Hepatocyte (in vitro differentiated cells): ENCODE measurements at regions not wholly inside any gene's neighbourhood (a gene's known extent, or its start where the extent isn't known, plus 50 kb on each side); places are given as distances from the start of the nearest gene placed in this dataset.

Experiments used
- DNase-seq: peaks from one replicate; pipeline ENCODE4 v3.0.0-alpha.2; 2016; ENCODE audit warnings: low spot score
- H2AFZ ChIP-seq: fragments of 200-600 bp; sonication (generic); 2 replicates; pipeline ENCODE4 v1.6.0; 2016; ENCODE audit warnings: antibody characterized with exemption, mild to moderate bottlenecking
- H3K27ac ChIP-seq: fragments of 200-600 bp; sonication (generic); 2 replicates; pipeline ENCODE4 v1.5.1; 2016; ENCODE audit warnings: mild to moderate bottlenecking
- H3K27me3 ChIP-seq: fragments of 200-600 bp; sonication (generic); 2 replicates; pipeline ENCODE4 v1.6.1; 2016
- H3K36me3 ChIP-seq: fragments of 200-600 bp; sonication (generic); replicated peaks from 2 replicates; pipeline ENCODE4 v1.5.1; 2016; ENCODE audit warnings: low read depth; ENCODE audit not compliant: insufficient read depth
- H3K4me1 ChIP-seq: fragments of 200-600 bp; sonication (generic); 2 replicates; pipeline ENCODE4 v1.5.1; 2016; ENCODE audit warnings: mild to moderate bottlenecking, moderate library complexity; ENCODE audit not compliant: insufficient read depth
- H3K4me2 ChIP-seq: fragments of 200-600 bp; sonication (generic); 2 replicates; pipeline ENCODE4 v1.6.0; 2016
- H3K4me3 ChIP-seq: fragments of 200-600 bp; sonication (generic); 2 replicates; pipeline ENCODE4 v1.5.1; 2016; ENCODE audit warnings: mild to moderate bottlenecking
- H3K79me2 ChIP-seq: fragments of 200-600 bp; sonication (generic); 2 replicates; pipeline ENCODE4 v1.6.0; 2017; ENCODE audit warnings: mild to moderate bottlenecking
- H3K9me2 ChIP-seq: fragments of 200-600 bp; sonication (generic); replicated peaks from 2 replicates; pipeline ENCODE4 v1.6.0; 2017; ENCODE audit warnings: mild to moderate bottlenecking; ENCODE audit not compliant: insufficient read depth
- H3K9me3 ChIP-seq: fragments of 200-600 bp; sonication (generic); 2 replicates; pipeline ENCODE4 v1.5.1; 2016; ENCODE audit warnings: low read depth, mild to moderate bottlenecking
- H4K20me1 ChIP-seq: fragments of 200-600 bp; sonication (generic); 2 replicates; pipeline ENCODE4 v1.6.0; 2016; ENCODE audit warnings: mild to moderate bottlenecking; ENCODE audit not compliant: insufficient read depth, poor library complexity, severe bottlenecking
- CTCF ChIP-seq: fragments of 200-600 bp; sonication (generic); IDR thresholded peaks from 2 replicates; pipeline ENCODE4 v1.5.1; 2016; ENCODE audit warnings: antibody characterized with exemption, mild to moderate bottlenecking; ENCODE audit not compliant: poor library complexity
- EZH2 ChIP-seq: fragments of 200-600 bp; sonication (generic); IDR thresholded peaks from 2 replicates; pipeline ENCODE4 v1.6.1; 2016; ENCODE audit warnings: antibody characterized with exemption, mild to moderate bottlenecking, borderline replicate concordance
- EZH2phosphoT487 ChIP-seq: fragments of 200-600 bp; sonication (generic); IDR thresholded peaks from one replicate; pipeline ENCODE4 v1.6.1; 2018; ENCODE audit warnings: antibody characterized with exemption, mild to moderate bottlenecking, low read depth, moderate library complexity; ENCODE audit not compliant: unreplicated experiment, severe bottlenecking
- WGBS: methylation state at CpG from one replicate; pipeline ENCODE4 v1.1.6; 2016; ENCODE audit warnings: low lambda C conversion rate; ENCODE audit errors: missing lambda C conversion rate; 5-methylcytosine and 5-hydroxymethylcytosine counted together

- TF ChIP-seq EZH2 (no peak), CTCF (no peak), EZH2phosphoT487 (no peak)
- peak; percentile 8 for DNase-seq
- Histone ChIP-seq H3K27ac (peak overlapping the region; percentile 39), H3K36me3 (no peaks in the 10 kb centered on the region), H3K9me3 (no peaks in the 10 kb centered on the region), H3K9me2 (no peaks in the 10 kb centered on the region), H3K4me3 (peak overlapping the region; percentile 5), H3K4me2 (peak overlapping the region; percentile 70), H3K79me2 (no peaks in the 10 kb centered on the region), H3K4me1 (no peaks in the 10 kb centered on the region), H3K27me3 (no peaks in the 10 kb centered on the region), H2AFZ (peak overlapping the region; percentile 65), H4K20me1 (no peaks in the 10 kb centered on the region)
- 22% methylated on average over 3 of the region's 3 CpGs for WGBS
Observed at GRCh38 chr6:122322824-122323223, 76.6 kb upstream of the HSF2 start.

- TF ChIP-seq EZH2phosphoT487 (no peak), CTCF (no peak), EZH2 (no peak)
- Histone ChIP-seq H4K20me1 (no peaks in the 10 kb centered on the region), H3K9me3 (no peaks in the 10 kb centered on the region), H3K27me3 (no peaks in the 10 kb centered on the region), H3K79me2 (no peaks in the 10 kb centered on the region), H3K4me1 (no peaks in the 10 kb centered on the region), H3K36me3 (no peaks in the 10 kb centered on the region), H2AFZ (peak overlapping the region; percentile 65), H3K27ac (peak overlapping the region; percentile 39), H3K4me3 (no peak overlapping the region), H3K4me2 (peak overlapping the region; percentile 70), H3K9me2 (no peaks in the 10 kb centered on the region)
- DNase-seq = no peak
- WGBS = 70% methylated on average over 2 of the region's 2 CpGs
Observed at GRCh38 chr6:122323361-122323760, 76.1 kb upstream of the HSF2 start.

GRCh38 chr6:122330315-122330714 is 69.1 kb upstream of the HSF2 start:
- no peak overlapping the region for H3K4me2 ChIP-seq

More at GRCh38 chr6:122330315-122330714, 69.1 kb upstream of the HSF2 start:
- Histone ChIP-seq H3K27ac (no peak overlapping the region), H3K27me3 (no peaks in the 10 kb centered on the region), H3K36me3 (no peaks in the 10 kb centered on the region), H3K9me2 (no peaks in the 10 kb centered on the region), H2AFZ (no peak overlapping the region), H3K9me3 (no peaks in the 10 kb centered on the region), H4K20me1 (no peaks in the 10 kb centered on the region), H3K79me2 (no peaks in the 10 kb centered on the region), H3K4me3 (no peak overlapping the region), H3K4me1 (no peaks in the 10 kb centered on the region)
- WGBS = 83% methylated on average over 1 of the region's 1 CpG
- DNase-seq = no peak
- TF ChIP-seq EZH2phosphoT487 (no peak), CTCF (no peak), EZH2 (no peak)
